ENCODE measurements at regions not wholly inside any gene's neighbourhood (a gene's known extent, or its start where the extent isn't known, plus 50 kb on each side); places are given as distances from the start of the nearest gene placed in this dataset.
"Not testable (repeated sequence)": the region's sequence is repeated elsewhere in the genome, so short reads cannot be mapped to it uniquely, and the experiment has no call there.

- not testable (repeated sequence) for TF ChIP-seq REST (IDR thresholded peaks at IDR 0.05; ENCODE audit: unreplicated experiment); CTCF (conservative IDR thresholded peaks at IDR 0.05; ENCODE audit: low read depth in 2 of 2)
These were observed 91.2 kb downstream of the GADD45G start for GRCh38 chr9:89695979-89696378.

All from GM23338 (cell line).